ENCODE measurements at regions not wholly inside any gene's neighbourhood (a gene's known extent, or its start where the extent isn't known, plus 50 kb on each side); places are given as distances from the start of the nearest gene placed in this dataset.

- H3K4me3 ChIP-seq (ENCODE audit: extremely low read depth in 1 of 4, insufficient read depth in 2 of 4, low read depth in 3 of 4, low read length in 4 of 4), result no peak overlapping the region
- H3K4ac ChIP-seq (replicated peaks; ENCODE audit: insufficient read length, low read depth, low read length), result no peak overlapping the region
- H2AFZ ChIP-seq (ENCODE audit: low read length), result no peak overlapping the region
- peaks cover 0 to 5% (median 2%) of the 10 kb centered on the region in 4 experiments; a peak in 2 of 7 replicates for H3K4me1 ChIP-seq (replicated peaks in 1 of 4; ENCODE audit: control insufficient read depth in 3 of 4, insufficient read depth in 4 of 4, low read length in 3 of 4)
- H3K4me2 ChIP-seq (ENCODE audit: insufficient read depth in 1 of 2, low read depth in 2 of 2, low read length in 2 of 2), result no peak overlapping the region
- TF ChIP-seq SP2 (IDR thresholded peaks at IDR 0.05; ENCODE audit: low read length) (no peak), E2F6 (IDR thresholded peaks at IDR 0.05) (no peak), TAF1 (IDR thresholded peaks at IDR 0.05; ENCODE audit: low read depth, low read length) (no peak), GABPA (IDR thresholded peaks at IDR 0.05; ENCODE audit: borderline replicate concordance, insufficient read depth, low read length) (no peak), TCF12 (IDR thresholded peaks at IDR 0.05; ENCODE audit: low read depth, low read length) (no peak), KDM5A (IDR thresholded peaks at IDR 0.05; ENCODE audit: low read length) (no peak), ZNF274 (IDR thresholded peaks at IDR 0.05; ENCODE audit: borderline replicate concordance, extremely low read depth, low read length) (no peak), JUN (IDR thresholded peaks at IDR 0.05; ENCODE audit: low read depth, low read length) (no peak), RAD21 (IDR thresholded peaks at IDR 0.05 in 1 of 2, conservative IDR thresholded peaks at IDR 0.05 in 1 of 2; ENCODE audit: low read depth in 2 of 2, low read length in 2 of 2) (no peak), KDM4A (IDR thresholded peaks at IDR 0.05; ENCODE audit: low read depth, low read length, severe bottlenecking) (no peak)
- CTCF ChIA-PET (ENCODE audit: partially characterized antibody), result interaction anchor here (0.6 to 0.9 kb wide), 3 partner anchors 16 to 21 kb away, joined by 3 read pairs; no protein-coding TSS in a partner anchor
- H3K79me1 ChIP-seq (ENCODE audit: low read depth, low read length), result no peaks in the 10 kb centered on the region
- DNase-seq (ENCODE audit: low read depth in 1 of 2, low spot score in 2 of 2) (no peak), FAIRE-seq (no peak)
- no peak overlapping the region for H2BK120ac ChIP-seq (replicated peaks; ENCODE audit: low read depth, low read length)
- no peak overlapping the region for H3K14ac ChIP-seq (ENCODE audit: insufficient read length)
- H2BK5ac ChIP-seq (ENCODE audit: low read depth, low read length), result no peak overlapping the region
- H2BK15ac ChIP-seq (ENCODE audit: low read length), result no peak overlapping the region
- no peaks in the 10 kb centered on the region for H3K36me3 ChIP-seq (ENCODE audit: control insufficient read depth in 2 of 4, insufficient read depth in 4 of 4, low read length in 3 of 4)
- no peak overlapping the region for H2AK5ac ChIP-seq (ENCODE audit: low read depth, low read length)
- H3K56ac ChIP-seq (replicated peaks; ENCODE audit: insufficient read length, low read depth, low read length), result no peak overlapping the region
- H3K23ac ChIP-seq (ENCODE audit: insufficient read length), result no peak overlapping the region
- no peak overlapping the region for H2BK12ac ChIP-seq (ENCODE audit: low read depth, low read length)
- no peak overlapping the region for H4K8ac ChIP-seq (ENCODE audit: extremely low read depth, insufficient read depth, low read length)
- no peaks in the 10 kb centered on the region for H3K23me2 ChIP-seq (ENCODE audit: low read depth, low read length)
- H3K9ac ChIP-seq (replicated peaks in 1 of 4; ENCODE audit: extremely low read depth in 1 of 4, low read depth in 3 of 4, low read length in 3 of 4), result no peak overlapping the region
- H3K27me3 ChIP-seq (replicated peaks in 1 of 4; ENCODE audit: control insufficient read depth in 3 of 4, extremely low read depth in 1 of 4, insufficient read depth in 3 of 4, low read length in 3 of 4), result no peaks in the 10 kb centered on the region; a peak in 1 of 7 replicates
- no peak overlapping the region for H3K18ac ChIP-seq (ENCODE audit: extremely low read depth, low read length)
- no peak overlapping the region for H4K91ac ChIP-seq (replicated peaks; ENCODE audit: insufficient read length, low read length)
- H4K20me1 ChIP-seq (replicated peaks in 1 of 2; ENCODE audit: control insufficient read depth in 1 of 2, insufficient read depth in 2 of 2, low read length in 2 of 2), result no peaks in the 10 kb centered on the region
- WGBS, 2 experiments (ENCODE audit: extremely low coverage in 1 of 2, insufficient coverage in 1 of 2, insufficient read length in 1 of 2, insufficient replicate concordance in 2 of 2, low coverage in 1 of 2, low lambda C conversion rate in 2 of 2, missing lambda C conversion rate in 1 of 2), result 94% methylated on average over 28 of the region's 28 CpGs; no CpG with 5 or more reads in 1 of the 2 experiments
- no peak overlapping the region for H2BK20ac ChIP-seq (ENCODE audit: low read length)
- H3K27ac ChIP-seq (ENCODE audit: low read depth, low read length), result no peak overlapping the region
- no peak overlapping the region for H4K5ac ChIP-seq (ENCODE audit: insufficient read length, low read depth, low read length)
- no peaks in the 10 kb centered on the region for H3K79me2 ChIP-seq (ENCODE audit: control insufficient read depth in 1 of 2, insufficient read depth in 2 of 2, low read length in 2 of 2)
- POLR2A ChIA-PET (ENCODE audit: partially characterized antibody), result no interaction called here
- no peaks in the 10 kb centered on the region for H3K9me3 ChIP-seq (ENCODE audit: insufficient read depth in 2 of 2, low read depth in 1 of 2, low read length in 1 of 2)
Observed at GRCh38 chr9:79390781-79391770, 180.7 kb upstream of the TLE4 start.
